ENCODE measurements at regions not wholly inside any gene's neighbourhood (a gene's known extent, or its start where the extent isn't known, plus 50 kb on each side); places are given as distances from the start of the nearest gene placed in this dataset.

DNA sequence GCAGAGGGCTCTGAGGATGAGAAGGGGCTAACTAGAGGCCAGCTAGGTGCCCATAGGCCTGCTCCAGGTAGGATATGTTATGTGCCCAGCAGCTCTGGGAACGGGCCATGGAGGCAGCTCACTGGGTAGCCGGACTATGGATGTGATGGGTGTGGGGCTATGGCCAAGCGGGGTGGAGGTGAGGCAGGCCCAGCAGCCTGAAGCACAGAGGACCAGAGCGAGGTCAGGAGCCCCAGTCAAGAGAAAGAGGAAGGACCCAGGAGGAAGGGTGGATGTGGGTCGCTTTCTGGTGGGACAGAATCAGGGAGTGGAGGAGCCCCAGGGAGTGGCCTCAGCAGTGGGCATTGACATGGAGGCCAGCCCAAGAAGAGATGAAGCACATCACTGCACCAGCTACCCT, 117.9 kb upstream of the MLN start:
- DNase-seq (ENCODE audit: low spot score): no peak
- Histone ChIP-seq H3K27ac (no peak overlapping the region), H3K4me1 (replicated peaks) (no peaks in the 10 kb centered on the region), H3K27me3 (replicated peaks; ENCODE audit: insufficient read depth) (no peaks in the 10 kb centered on the region), H3K4me3 (no peak overlapping the region), H3K36me3 (no peaks in the 10 kb centered on the region), H3K9me3 (no peaks in the 10 kb centered on the region)
- intact Hi-C loops (cut with DNase I): no loop called here
- no peak for TF ChIP-seq POLR2AphosphoS5 (IDR thresholded peaks at IDR 0.05)
- no peak for TF ChIP-seq POLR2A (IDR thresholded peaks at IDR 0.05)
- TF ChIP-seq, protein P1, sequence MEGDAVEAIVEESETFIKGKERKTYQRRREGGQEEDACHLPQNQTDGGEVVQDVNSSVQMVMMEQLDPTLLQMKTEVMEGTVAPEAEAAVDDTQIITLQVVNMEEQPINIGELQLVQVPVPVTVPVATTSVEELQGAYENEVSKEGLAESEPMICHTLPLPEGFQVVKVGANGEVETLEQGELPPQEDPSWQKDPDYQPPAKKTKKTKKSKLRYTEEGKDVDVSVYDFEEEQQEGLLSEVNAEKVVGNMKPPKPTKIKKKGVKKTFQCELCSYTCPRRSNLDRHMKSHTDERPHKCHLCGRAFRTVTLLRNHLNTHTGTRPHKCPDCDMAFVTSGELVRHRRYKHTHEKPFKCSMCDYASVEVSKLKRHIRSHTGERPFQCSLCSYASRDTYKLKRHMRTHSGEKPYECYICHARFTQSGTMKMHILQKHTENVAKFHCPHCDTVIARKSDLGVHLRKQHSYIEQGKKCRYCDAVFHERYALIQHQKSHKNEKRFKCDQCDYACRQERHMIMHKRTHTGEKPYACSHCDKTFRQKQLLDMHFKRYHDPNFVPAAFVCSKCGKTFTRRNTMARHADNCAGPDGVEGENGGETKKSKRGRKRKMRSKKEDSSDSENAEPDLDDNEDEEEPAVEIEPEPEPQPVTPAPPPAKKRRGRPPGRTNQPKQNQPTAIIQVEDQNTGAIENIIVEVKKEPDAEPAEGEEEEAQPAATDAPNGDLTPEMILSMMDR (IDR thresholded peaks at IDR 0.05): no peak
- 89% methylated on average over 5 of the region's 5 CpGs for WGBS

- no peak overlapping the region for H3K27ac ChIP-seq
- H3K4me3 ChIP-seq: no peak overlapping the region
- H3K27me3 ChIP-seq (replicated peaks; ENCODE audit: insufficient read depth): no peaks in the 10 kb centered on the region
- intact Hi-C loops (cut with DNase I): no loop called here
- WGBS: 88% methylated on average over 8 of the region's 8 CpGs
- H3K4me1 ChIP-seq (replicated peaks): no peaks in the 10 kb centered on the region
- DNase-seq (ENCODE audit: low spot score): no peak
- H3K36me3 ChIP-seq: no peaks in the 10 kb centered on the region
- TF ChIP-seq, protein P1 (IDR thresholded peaks at IDR 0.05): no peak
- TF ChIP-seq POLR2A (IDR thresholded peaks at IDR 0.05) (no peak), POLR2AphosphoS5 (IDR thresholded peaks at IDR 0.05) (no peak)
- H3K9me3 ChIP-seq: no peaks in the 10 kb centered on the region
These were observed 114.4 kb upstream of the MLN start for GRCh38 chr6:33918175-33918695.

DNA sequence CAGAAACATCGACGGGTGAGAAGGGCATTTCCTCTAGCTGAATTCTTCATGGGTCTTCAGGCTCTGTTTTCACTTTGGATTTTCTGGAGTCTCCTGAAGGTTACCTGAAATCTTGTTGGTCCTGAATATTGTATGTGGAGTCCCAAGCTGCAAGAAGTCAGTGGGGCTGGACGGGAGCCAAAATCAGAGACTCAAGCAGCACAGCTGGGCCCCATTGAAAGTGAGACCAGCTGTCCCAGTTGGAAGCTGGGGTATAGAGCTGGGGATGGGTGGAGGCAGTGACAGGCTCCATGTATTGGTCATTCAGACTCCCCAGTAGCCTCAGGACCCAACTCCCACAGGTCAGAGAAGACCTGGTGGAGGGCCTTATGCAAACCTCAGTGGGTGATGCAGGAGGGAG, 111.3 kb upstream of the MLN start:
- Histone ChIP-seq H3K27ac (no peak overlapping the region), H3K27me3 (replicated peaks; ENCODE audit: insufficient read depth) (no peaks in the 10 kb centered on the region), H3K9me3 (no peaks in the 10 kb centered on the region), H3K36me3 (no peaks in the 10 kb centered on the region), H3K4me1 (replicated peaks) (no peaks in the 10 kb centered on the region), H3K4me3 (no peak overlapping the region)
- 70% methylated on average over 3 of the region's 3 CpGs for WGBS
- intact Hi-C loops (cut with DNase I): no loop called here
- no peak for DNase-seq (ENCODE audit: low spot score)
- TF ChIP-seq POLR2AphosphoS5 (IDR thresholded peaks at IDR 0.05): no peak
- TF ChIP-seq POLR2A (IDR thresholded peaks at IDR 0.05): no peak
- TF ChIP-seq, protein P1 (IDR thresholded peaks at IDR 0.05): no peak

DNA sequence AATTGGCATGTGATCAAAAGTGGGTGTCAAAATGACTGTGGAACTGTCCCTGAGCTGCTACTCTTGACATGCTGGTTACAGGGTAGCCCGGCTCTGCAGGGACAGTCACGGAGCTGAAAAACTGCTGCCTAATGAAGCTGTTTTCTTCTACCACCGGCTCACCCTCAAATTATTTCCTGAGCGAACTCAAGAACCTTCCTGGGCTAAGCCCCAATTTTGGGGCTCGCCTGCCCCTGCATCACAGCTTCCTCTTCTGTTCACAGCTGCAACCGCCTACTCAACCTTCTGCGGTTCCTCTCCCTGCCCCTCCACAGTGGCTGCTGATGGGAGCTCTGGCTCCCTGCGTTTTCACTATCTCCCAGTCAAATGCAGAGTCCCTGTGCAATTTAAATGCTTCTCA, 110.8 kb upstream of the MLN start:
- no peak for DNase-seq (ENCODE audit: low spot score)
- 83% methylated on average over 8 of the region's 8 CpGs for WGBS
- Histone ChIP-seq H3K4me1 (replicated peaks) (no peaks in the 10 kb centered on the region), H3K9me3 (no peaks in the 10 kb centered on the region), H3K36me3 (no peaks in the 10 kb centered on the region), H3K4me3 (no peak overlapping the region), H3K27me3 (replicated peaks; ENCODE audit: insufficient read depth) (no peaks in the 10 kb centered on the region), H3K27ac (no peak overlapping the region)
- TF ChIP-seq, protein P1 (IDR thresholded peaks at IDR 0.05): no peak
- intact Hi-C loops (cut with DNase I): no loop called here

- no peak overlapping the region for H3K4me3 ChIP-seq
- H3K27ac ChIP-seq: no peak overlapping the region
- no peaks in the 10 kb centered on the region for H3K4me1 ChIP-seq (replicated peaks)
- WGBS: 77% methylated on average over 1 of the region's 1 CpG
- TF ChIP-seq POLR2AphosphoS5 (IDR thresholded peaks at IDR 0.05): no peak
- no peaks in the 10 kb centered on the region for H3K27me3 ChIP-seq (replicated peaks; ENCODE audit: insufficient read depth)
- no peak for DNase-seq (ENCODE audit: low spot score)
- H3K36me3 ChIP-seq: no peaks in the 10 kb centered on the region
- no peaks in the 10 kb centered on the region for H3K9me3 ChIP-seq
- intact Hi-C loops (cut with DNase I): no loop called here
These were observed 108.4 kb upstream of the MLN start for GRCh38 chr6:33912195-33912594.
